ENCODE measurements at regions not wholly inside any gene's neighbourhood (a gene's known extent, or its start where the extent isn't known, plus 50 kb on each side); places are given as distances from the start of the nearest gene placed in this dataset.

DNA sequence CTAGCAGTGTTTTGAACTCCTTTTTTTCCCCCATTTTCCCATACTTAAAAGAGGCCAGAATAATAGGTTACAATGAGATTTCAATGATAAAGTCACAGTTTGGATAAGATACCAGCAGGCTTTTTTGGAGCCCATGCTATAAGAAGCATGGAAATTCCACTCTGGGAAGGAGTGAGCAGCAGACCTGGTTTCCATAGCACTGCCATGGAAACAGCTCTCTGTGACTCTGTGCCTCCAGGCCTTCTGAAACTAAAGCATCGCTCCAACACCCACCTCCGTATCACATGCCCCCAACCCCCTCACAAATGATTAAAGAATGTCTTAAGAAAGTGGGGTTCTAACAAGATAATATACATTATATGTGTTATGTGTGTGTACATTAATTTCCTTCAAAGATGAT lies 165.0 kb downstream of the GRIN2B start:
- TF ChIP-seq, protein P1, sequence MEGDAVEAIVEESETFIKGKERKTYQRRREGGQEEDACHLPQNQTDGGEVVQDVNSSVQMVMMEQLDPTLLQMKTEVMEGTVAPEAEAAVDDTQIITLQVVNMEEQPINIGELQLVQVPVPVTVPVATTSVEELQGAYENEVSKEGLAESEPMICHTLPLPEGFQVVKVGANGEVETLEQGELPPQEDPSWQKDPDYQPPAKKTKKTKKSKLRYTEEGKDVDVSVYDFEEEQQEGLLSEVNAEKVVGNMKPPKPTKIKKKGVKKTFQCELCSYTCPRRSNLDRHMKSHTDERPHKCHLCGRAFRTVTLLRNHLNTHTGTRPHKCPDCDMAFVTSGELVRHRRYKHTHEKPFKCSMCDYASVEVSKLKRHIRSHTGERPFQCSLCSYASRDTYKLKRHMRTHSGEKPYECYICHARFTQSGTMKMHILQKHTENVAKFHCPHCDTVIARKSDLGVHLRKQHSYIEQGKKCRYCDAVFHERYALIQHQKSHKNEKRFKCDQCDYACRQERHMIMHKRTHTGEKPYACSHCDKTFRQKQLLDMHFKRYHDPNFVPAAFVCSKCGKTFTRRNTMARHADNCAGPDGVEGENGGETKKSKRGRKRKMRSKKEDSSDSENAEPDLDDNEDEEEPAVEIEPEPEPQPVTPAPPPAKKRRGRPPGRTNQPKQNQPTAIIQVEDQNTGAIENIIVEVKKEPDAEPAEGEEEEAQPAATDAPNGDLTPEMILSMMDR (IDR thresholded peaks at IDR 0.05; ENCODE audit: low read depth, low read length, poor library complexity, severe bottlenecking), result no peak
- TF ChIP-seq EZH2phosphoT487 (IDR thresholded peaks at IDR 0.05; ENCODE audit: borderline replicate concordance, low read length), result no peak
